Immature natural killer cell (primary cell): ENCODE measurements at regions not wholly inside any gene's neighbourhood (a gene's known extent, or its start where the extent isn't known, plus 50 kb on each side); places are given as distances from the start of the nearest gene placed in this dataset.

Experiments used
- DNase-seq, 3 donors: peaks; one replicate each; pipeline ENCODE4 v3.0.0; 2022; ENCODE audit warnings: mixed read lengths in 1 of 3
- H3K27ac Mint-ChIP-seq, 6 donors: one replicate each; pipeline ENCODE4 v1.8.0; 2020; ENCODE audit warnings: mixed read lengths in 6 of 6, mild to moderate bottlenecking in 5 of 6, inconsistent platforms in 4 of 6, moderate library complexity in 3 of 6
- H3K27me3 Mint-ChIP-seq, 3 donors: one replicate each; pipeline ENCODE4 v1.8.0; 2020 to 2021; ENCODE audit warnings: low read depth in 3 of 3, mild to moderate bottlenecking in 3 of 3, mixed read lengths in 3 of 3, moderate library complexity in 3 of 3, inconsistent platforms in 1 of 3
- H3K36me3 Mint-ChIP-seq, 3 donors: one replicate each; pipeline ENCODE4 v1.8.0; 2020; ENCODE audit warnings: mixed read lengths in 3 of 3, inconsistent platforms in 2 of 3, mild to moderate bottlenecking in 2 of 3
- H3K4me1 Mint-ChIP-seq, 2 donors: one replicate each; pipeline ENCODE4 v1.8.0; 2020; ENCODE audit warnings: inconsistent platforms in 2 of 2, mild to moderate bottlenecking in 2 of 2, mixed read lengths in 2 of 2, moderate library complexity in 1 of 2
- H3K4me3 Mint-ChIP-seq, 5 donors: one replicate each; pipeline ENCODE4 v1.8.0; 2020; ENCODE audit warnings: mild to moderate bottlenecking in 5 of 5, mixed read lengths in 5 of 5, inconsistent platforms in 3 of 5, moderate library complexity in 3 of 5
- H3K9me3 Mint-ChIP-seq, 6 donors: one replicate each; pipeline ENCODE4 v1.8.0; 2020; ENCODE audit warnings: mild to moderate bottlenecking in 6 of 6, mixed read lengths in 6 of 6, inconsistent platforms in 4 of 6, moderate library complexity in 3 of 6

GRCh38 chr18:68469049-68469625 is 245.8 kb downstream of the TMX3 start:
- no peak for DNase-seq
- Mint-ChIP-seq H3K27ac (no peak overlapping the region), H3K36me3 (no peaks in the 10 kb centered on the region), H3K9me3 (peaks cover 0 to 25% (median 3%) of the 10 kb centered on the region in 6 donors), H3K27me3 (peaks cover 0 to 2% (median 0%) of the 10 kb centered on the region in 3 donors), H3K4me1 (no peaks in the 10 kb centered on the region), H3K4me3 (no peak overlapping the region)

DNA sequence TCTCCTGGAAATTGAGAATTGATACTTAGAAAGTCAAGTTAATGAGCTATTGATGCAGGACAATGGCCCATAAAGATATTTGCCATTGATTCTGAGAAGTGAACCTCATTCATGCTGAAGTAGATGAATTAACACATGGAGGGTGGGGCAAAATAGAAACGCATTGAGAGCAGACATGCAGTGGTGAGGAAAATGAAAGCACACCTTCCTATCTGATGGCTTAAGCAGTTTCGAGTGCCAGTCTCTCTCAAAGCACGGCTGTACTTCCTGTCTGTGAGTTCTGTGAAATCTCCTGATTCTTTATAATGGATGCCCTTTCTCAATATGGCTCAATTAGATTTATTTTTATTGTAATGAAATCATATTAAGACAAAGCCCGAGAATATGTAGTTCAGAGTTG is 247.0 kb downstream of the TMX3 start:
- no peak for DNase-seq
- H3K36me3 Mint-ChIP-seq: no peaks in the 10 kb centered on the region
- H3K4me1 Mint-ChIP-seq: no peaks in the 10 kb centered on the region
- no peak overlapping the region for H3K4me3 Mint-ChIP-seq
- no peak overlapping the region for H3K27ac Mint-ChIP-seq
- H3K9me3 Mint-ChIP-seq: peaks cover 0 to 25% (median 3%) of the 10 kb centered on the region in 6 donors
- H3K27me3 Mint-ChIP-seq: peaks cover 0 to 2% (median 2%) of the 10 kb centered on the region in 3 donors

DNA sequence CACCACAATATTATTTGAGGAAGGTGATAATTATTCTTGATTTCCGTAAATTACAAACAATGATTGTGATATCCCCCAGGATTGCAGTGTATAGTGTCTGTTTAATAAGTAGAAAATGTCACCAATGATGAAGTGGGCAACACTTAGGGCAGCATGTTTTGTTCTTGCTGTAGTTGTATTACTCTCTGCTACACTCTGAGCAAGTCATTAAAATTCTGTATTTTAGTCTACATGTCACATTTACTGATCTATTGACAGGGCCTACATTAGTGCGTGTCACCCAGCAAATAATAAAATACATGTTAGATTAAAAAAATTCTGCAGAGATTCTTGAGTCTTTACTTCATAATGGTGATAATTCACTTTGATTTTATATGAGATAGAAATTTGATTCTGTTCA is 247.6 kb downstream of the TMX3 start:
- Mint-ChIP-seq H3K27me3 (peaks cover 0 to 2% (median 2%) of the 10 kb centered on the region in 3 donors), H3K4me1 (no peaks in the 10 kb centered on the region), H3K4me3 (no peak overlapping the region)

DNA sequence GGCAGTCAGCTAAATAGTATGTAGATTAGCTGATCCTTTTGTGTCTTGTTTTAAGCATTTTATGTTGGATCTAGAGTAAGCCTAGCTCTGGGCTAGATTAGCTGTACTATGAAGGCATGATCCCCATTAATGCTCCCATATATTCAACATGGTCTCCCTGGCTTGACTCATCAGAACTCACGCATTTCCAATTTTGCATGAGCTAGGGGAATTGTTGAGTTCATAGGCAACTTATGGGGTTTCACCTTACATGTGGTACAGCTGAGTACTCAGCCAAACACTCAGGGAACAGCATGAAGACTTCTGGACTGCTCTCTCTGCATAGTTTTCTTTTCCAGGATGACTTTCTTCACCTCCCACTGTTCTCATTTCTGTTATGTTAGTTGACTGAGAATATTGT is 248.2 kb downstream of the TMX3 start:
- H3K4me3 Mint-ChIP-seq: no peak overlapping the region
- H3K36me3 Mint-ChIP-seq: no peaks in the 10 kb centered on the region
- peaks cover 0 to 25% (median 3%) of the 10 kb centered on the region in 6 donors for H3K9me3 Mint-ChIP-seq
- H3K27me3 Mint-ChIP-seq: peaks cover 0 to 2% (median 2%) of the 10 kb centered on the region in 3 donors
- no peak for DNase-seq
- no peaks in the 10 kb centered on the region for H3K4me1 Mint-ChIP-seq
- H3K27ac Mint-ChIP-seq: no peak overlapping the region

More for the DNA sequence above, 247.6 kb downstream of the TMX3 start:
- Mint-ChIP-seq H3K27ac (no peak overlapping the region), H3K36me3 (no peaks in the 10 kb centered on the region), H3K9me3 (peaks cover 0 to 25% (median 3%) of the 10 kb centered on the region in 6 donors)
- no peak for DNase-seq

DNA sequence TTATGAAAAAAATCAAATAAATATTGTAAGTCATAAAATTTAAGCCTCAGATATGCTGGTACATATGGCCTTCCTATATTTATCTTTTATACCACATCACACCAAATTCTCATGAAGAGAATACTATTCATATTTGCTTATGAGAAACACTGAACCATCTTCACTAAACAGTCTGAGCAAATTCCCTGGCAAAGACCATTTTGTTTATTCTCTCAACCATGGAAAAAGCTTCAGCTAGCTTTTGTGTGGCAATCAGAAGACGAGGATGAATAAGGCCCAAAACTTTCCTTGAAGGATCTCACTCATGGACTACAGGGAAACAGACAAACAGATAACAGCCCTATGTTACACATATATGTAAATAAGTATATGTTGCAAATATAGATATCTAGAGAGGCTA is 252.1 kb downstream of the TMX3 start:
- no peak overlapping the region for H3K27ac Mint-ChIP-seq
- H3K9me3 Mint-ChIP-seq: peaks cover 0 to 9% (median 1%) of the 10 kb centered on the region in 6 donors
- no peak for DNase-seq

GRCh38 chr18:68462148-68462547 is 252.8 kb downstream of the TMX3 start:
- H3K4me3 Mint-ChIP-seq: no peak overlapping the region
- H3K27me3 Mint-ChIP-seq: peaks cover 0 to 2% (median 0%) of the 10 kb centered on the region in 3 donors
- DNase-seq: no peak
- peaks cover 0 to 5% (median under 1%) of the 10 kb centered on the region in 6 donors for H3K9me3 Mint-ChIP-seq
- H3K4me1 Mint-ChIP-seq: no peaks in the 10 kb centered on the region
- no peaks in the 10 kb centered on the region for H3K36me3 Mint-ChIP-seq
- H3K27ac Mint-ChIP-seq: no peak overlapping the region

More for the DNA sequence above, 252.1 kb downstream of the TMX3 start:
- H3K4me3 Mint-ChIP-seq: no peak overlapping the region
- H3K27me3 Mint-ChIP-seq: peaks cover 0 to 2% (median 0%) of the 10 kb centered on the region in 3 donors
- H3K4me1 Mint-ChIP-seq: no peaks in the 10 kb centered on the region
- H3K36me3 Mint-ChIP-seq: no peaks in the 10 kb centered on the region

DNA sequence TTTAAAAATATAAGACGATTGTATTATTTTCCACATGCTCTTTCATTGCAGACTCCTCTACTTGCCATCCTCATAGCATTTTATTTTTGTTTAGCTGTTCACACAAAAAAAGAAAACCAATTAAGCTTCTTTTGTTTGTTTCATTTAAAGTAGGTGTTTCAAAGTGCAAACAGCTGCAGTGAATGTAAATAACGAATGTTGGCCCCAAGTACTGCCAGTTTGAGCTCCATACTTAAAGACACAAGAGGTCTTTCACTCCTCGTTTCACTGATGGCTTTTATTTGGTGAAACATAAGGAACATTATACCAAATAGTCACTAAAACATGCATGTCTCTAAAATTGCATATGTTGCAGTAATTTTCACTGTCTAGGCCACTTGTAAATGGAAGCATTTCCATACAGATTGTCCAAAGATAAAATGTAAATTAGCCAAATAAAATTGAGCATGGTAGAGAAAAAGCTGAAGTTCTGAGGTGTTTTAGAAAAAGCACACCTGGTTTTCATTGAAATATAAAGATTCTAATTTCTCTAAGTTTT is 253.4 kb downstream of the TMX3 start:
- Mint-ChIP-seq H3K9me3 (peaks cover 0 to 5% (median 0%) of the 10 kb centered on the region in 6 donors), H3K4me1 (no peaks in the 10 kb centered on the region), H3K27ac (no peak overlapping the region)

DNA sequence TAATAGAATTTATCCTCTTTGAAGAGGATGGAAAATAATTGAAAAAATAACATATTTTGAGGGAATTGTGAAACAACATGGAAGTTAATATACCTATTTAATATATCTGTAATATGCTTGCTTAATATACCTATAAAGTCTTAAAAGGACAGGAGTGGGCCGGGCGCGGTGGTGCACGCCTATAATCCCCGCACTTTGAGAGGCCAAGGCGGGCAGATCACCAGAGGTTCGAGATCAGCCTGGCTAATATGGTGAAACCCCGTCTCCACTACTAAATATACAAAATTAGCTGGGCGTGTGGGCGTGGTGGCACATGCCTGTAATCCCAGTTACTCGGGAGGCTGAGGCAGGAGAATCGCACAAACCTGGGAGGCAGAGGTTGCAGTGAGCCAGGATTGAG is 254.9 kb downstream of the TMX3 start:
- Mint-ChIP-seq H3K27ac (no peak overlapping the region), H3K4me1 (no peaks in the 10 kb centered on the region), H3K4me3 (no peak overlapping the region), H3K36me3 (no peaks in the 10 kb centered on the region), H3K9me3 (peaks cover 0 to 5% (median 1%) of the 10 kb centered on the region in 6 donors), H3K27me3 (peaks cover 0 to 2% (median 0%) of the 10 kb centered on the region in 3 donors)
- DNase-seq: no peak

More for the DNA sequence above, 253.4 kb downstream of the TMX3 start:
- H3K36me3 Mint-ChIP-seq: no peaks in the 10 kb centered on the region
- no peak overlapping the region for H3K4me3 Mint-ChIP-seq
- H3K27me3 Mint-ChIP-seq: peaks cover 0 to 2% (median 0%) of the 10 kb centered on the region in 3 donors
- DNase-seq: no peak

- H3K4me3 Mint-ChIP-seq: no peak overlapping the region
- peaks cover 0 to 5% (median 2%) of the 10 kb centered on the region in 6 donors for H3K9me3 Mint-ChIP-seq
- DNase-seq: no peak
- no peaks in the 10 kb centered on the region for H3K4me1 Mint-ChIP-seq
- peaks cover 0 to 2% (median 2%) of the 10 kb centered on the region in 3 donors for H3K27me3 Mint-ChIP-seq
- H3K27ac Mint-ChIP-seq: no peak overlapping the region
- H3K36me3 Mint-ChIP-seq: no peaks in the 10 kb centered on the region
Observed at GRCh38 chr18:68456985-68457384, 257.9 kb downstream of the TMX3 start.

GRCh38 chr18:68455229-68455603 is 259.7 kb downstream of the TMX3 start:
- no peaks in the 10 kb centered on the region for H3K4me1 Mint-ChIP-seq
- peaks cover 0 to 13% (median 5%) of the 10 kb centered on the region in 6 donors for H3K9me3 Mint-ChIP-seq
- H3K36me3 Mint-ChIP-seq: no peaks in the 10 kb centered on the region
- H3K4me3 Mint-ChIP-seq: no peak overlapping the region
- DNase-seq: no peak
- H3K27ac Mint-ChIP-seq: no peak overlapping the region
- H3K27me3 Mint-ChIP-seq: peaks cover 0 to 4% (median 2%) of the 10 kb centered on the region in 3 donors

DNA sequence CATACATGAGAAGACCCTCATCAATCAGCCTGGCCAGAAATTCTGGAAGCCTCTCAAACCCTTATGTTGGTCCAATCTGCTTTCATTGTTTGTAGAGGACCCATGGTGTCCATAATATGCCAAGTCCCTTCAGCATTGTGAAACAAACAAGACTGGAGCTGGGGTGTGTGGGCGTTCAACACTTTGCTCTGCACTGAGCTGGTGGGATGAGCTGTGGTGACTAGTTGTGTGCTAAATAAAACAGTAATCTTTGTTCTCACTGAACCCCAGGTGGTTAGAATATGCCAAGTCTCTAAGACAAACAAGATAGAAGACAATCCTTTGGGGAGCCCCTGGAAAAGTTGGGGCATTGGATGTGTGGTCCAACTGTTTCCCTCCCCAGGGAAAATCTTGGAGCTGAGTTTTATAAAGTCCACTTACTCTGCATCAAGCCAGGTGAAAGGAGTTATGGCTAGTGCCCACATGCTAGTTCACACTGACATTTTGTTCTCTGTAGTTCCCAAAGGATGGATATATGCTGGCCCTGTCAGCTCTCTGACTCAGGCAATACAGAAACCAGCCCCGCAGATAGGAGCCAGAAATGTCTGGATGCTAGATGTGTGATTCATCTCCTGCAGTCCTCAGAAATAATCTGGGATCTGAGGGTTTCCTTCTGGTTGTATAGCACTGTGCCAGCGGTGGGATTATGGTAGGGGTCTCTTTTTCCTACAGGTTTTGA is 260.2 kb downstream of the TMX3 start:
- DNase-seq: no peak
- H3K4me1 Mint-ChIP-seq: no peaks in the 10 kb centered on the region
- no peaks in the 10 kb centered on the region for H3K36me3 Mint-ChIP-seq
- H3K27ac Mint-ChIP-seq: no peak overlapping the region
- peaks cover 0 to 13% (median 4%) of the 10 kb centered on the region in 6 donors for H3K9me3 Mint-ChIP-seq
- peaks cover 0 to 4% (median 2%) of the 10 kb centered on the region in 3 donors for H3K27me3 Mint-ChIP-seq
- H3K4me3 Mint-ChIP-seq: no peak overlapping the region

DNA sequence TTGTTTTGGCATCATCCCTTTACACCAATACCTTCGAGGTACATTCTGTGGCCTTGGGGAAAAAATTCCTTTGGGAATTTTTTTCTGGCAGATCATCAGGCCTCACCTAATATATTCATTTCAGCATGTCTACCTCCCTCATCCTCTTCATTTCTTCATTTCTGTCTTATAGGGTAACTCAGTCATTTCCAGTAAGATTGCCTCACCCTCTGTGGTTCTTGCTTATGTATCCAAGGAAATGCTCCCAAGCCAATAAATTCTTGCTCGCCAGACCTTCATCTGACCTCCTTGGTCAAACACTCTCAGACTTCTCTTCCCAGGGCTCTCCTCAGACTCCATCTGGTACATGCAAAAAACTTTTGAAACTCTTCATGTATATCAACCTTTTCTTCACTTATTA is 265.6 kb downstream of the TMX3 start:
- Mint-ChIP-seq H3K9me3 (peaks cover 3 to 24% (median 10%) of the 10 kb centered on the region in 6 donors), H3K27me3 (peaks cover 0 to 4% (median 2%) of the 10 kb centered on the region in 3 donors), H3K4me1 (no peaks in the 10 kb centered on the region), H3K36me3 (no peaks in the 10 kb centered on the region), H3K27ac (no peak overlapping the region), H3K4me3 (no peak overlapping the region)
- DNase-seq: no peak

GRCh38 chr18:68448736-68449135 is 266.2 kb downstream of the TMX3 start:
- DNase-seq: no peak
- Mint-ChIP-seq H3K9me3 (peaks cover 4 to 24% (median 10%) of the 10 kb centered on the region in 6 donors), H3K4me3 (no peak overlapping the region), H3K4me1 (no peaks in the 10 kb centered on the region), H3K27ac (no peak overlapping the region), H3K36me3 (no peaks in the 10 kb centered on the region), H3K27me3 (peaks cover 0 to 4% (median 2%) of the 10 kb centered on the region in 3 donors)

GRCh38 chr18:68447286-68447685 is 267.6 kb downstream of the TMX3 start:
- H3K9me3 Mint-ChIP-seq: peaks cover 4 to 24% (median 10%) of the 10 kb centered on the region in 6 donors
- H3K36me3 Mint-ChIP-seq: no peaks in the 10 kb centered on the region
- H3K27me3 Mint-ChIP-seq: peaks cover 0 to 2% (median 0%) of the 10 kb centered on the region in 3 donors
- no peak overlapping the region for H3K4me3 Mint-ChIP-seq
- H3K4me1 Mint-ChIP-seq: no peaks in the 10 kb centered on the region
- no peak overlapping the region for H3K27ac Mint-ChIP-seq
- no peak for DNase-seq
